ENCODE measurements at regions not wholly inside any gene's neighbourhood (a gene's known extent, or its start where the extent isn't known, plus 50 kb on each side); places are given as distances from the start of the nearest gene placed in this dataset.

DNA sequence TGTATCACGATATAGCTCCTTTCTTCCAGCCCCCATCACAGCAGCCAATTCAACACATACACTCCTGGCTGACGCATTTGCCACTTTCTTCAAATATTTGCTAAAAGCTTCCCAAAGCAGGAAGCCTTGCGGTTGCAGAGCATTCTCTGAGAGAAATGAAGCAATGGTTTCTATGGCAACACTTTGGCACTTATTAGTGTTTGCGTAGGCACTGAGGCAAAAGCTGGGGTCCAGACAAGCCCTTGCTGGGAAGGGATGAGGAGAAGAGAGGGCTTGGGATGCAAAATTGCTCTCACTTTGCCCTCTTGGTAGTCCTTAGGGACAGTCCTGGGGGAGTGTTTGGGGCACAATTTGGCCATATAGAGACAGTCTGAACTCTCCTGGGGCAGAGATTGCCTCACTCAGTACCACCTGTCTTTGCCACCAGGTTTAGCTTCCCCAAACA lies 55.0 kb upstream of the PAK3 start:
- Histone ChIP-seq H3F3A (ENCODE audit: control insufficient read depth, insufficient read depth) (no peaks in the 10 kb centered on the region), H3K27ac (ENCODE audit: low read depth, low read length) (no peak overlapping the region), H3K9me3 (ENCODE audit: control insufficient read depth, insufficient read depth, low read length) (no peaks in the 10 kb centered on the region), H3K36me3 (ENCODE audit: control insufficient read depth, low read length) (no peaks in the 10 kb centered on the region), H4K20me1 (ENCODE audit: control insufficient read depth, insufficient read depth, low read depth, low read length) (no peaks in the 10 kb centered on the region), H3K9me2 (replicated peaks; ENCODE audit: control insufficient read depth, low read length) (no peaks in the 10 kb centered on the region), H3K4me2 (ENCODE audit: low read length) (no peak overlapping the region), H3K4me1 (ENCODE audit: control insufficient read depth, low read length) (no peaks in the 10 kb centered on the region), H3K27me3 (ENCODE audit: control insufficient read depth, low read length) (no peaks in the 10 kb centered on the region), H3K79me2 (ENCODE audit: control insufficient read depth, low read length) (no peaks in the 10 kb centered on the region), H3K4me3 (ENCODE audit: low read length) (no peak overlapping the region)
- TF ChIP-seq, protein P1, sequence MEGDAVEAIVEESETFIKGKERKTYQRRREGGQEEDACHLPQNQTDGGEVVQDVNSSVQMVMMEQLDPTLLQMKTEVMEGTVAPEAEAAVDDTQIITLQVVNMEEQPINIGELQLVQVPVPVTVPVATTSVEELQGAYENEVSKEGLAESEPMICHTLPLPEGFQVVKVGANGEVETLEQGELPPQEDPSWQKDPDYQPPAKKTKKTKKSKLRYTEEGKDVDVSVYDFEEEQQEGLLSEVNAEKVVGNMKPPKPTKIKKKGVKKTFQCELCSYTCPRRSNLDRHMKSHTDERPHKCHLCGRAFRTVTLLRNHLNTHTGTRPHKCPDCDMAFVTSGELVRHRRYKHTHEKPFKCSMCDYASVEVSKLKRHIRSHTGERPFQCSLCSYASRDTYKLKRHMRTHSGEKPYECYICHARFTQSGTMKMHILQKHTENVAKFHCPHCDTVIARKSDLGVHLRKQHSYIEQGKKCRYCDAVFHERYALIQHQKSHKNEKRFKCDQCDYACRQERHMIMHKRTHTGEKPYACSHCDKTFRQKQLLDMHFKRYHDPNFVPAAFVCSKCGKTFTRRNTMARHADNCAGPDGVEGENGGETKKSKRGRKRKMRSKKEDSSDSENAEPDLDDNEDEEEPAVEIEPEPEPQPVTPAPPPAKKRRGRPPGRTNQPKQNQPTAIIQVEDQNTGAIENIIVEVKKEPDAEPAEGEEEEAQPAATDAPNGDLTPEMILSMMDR (IDR thresholded peaks at IDR 0.05; ENCODE audit: low read depth, low read length, poor library complexity, severe bottlenecking): no peak
- no peak for TF ChIP-seq EZH2phosphoT487 (IDR thresholded peaks at IDR 0.05; ENCODE audit: borderline replicate concordance, low read length)

DNA sequence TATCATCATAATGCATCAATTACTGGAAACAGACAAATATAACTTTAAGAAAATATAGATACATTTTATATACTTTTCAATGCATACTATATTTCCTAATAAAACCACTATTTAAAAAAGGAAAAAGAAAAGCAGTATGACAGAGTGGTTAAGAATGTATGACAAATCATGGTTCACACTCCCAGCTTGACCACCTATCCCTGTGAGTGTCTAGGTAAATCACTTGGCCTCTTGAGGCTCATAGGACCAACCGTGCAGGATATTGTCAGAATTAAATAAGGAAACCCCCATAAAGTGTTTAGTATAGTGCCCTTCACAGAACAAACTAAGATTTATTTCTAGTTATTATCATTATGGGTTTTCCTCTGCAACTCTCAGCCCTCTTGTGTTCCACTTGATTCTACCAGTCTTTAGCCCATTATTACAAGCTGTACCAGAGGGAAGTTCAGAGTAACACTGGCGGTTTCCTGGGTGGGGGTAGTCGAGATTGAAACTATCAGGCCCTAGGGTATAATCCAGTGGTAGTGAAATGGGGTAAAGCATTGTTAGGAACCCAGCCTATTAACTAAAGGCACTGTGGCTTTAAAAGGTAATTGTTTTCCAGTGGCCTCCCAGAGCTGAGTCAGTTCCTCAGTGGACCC lies 55.5 kb upstream of the PAK3 start:
- Histone ChIP-seq H3K27ac (ENCODE audit: low read depth, low read length) (no peak overlapping the region), H4K20me1 (ENCODE audit: control insufficient read depth, insufficient read depth, low read depth, low read length) (no peaks in the 10 kb centered on the region), H3K4me3 (ENCODE audit: low read length) (no peak overlapping the region), H3K79me2 (ENCODE audit: control insufficient read depth, low read length) (no peaks in the 10 kb centered on the region), H3K36me3 (ENCODE audit: control insufficient read depth, low read length) (no peaks in the 10 kb centered on the region), H3F3A (ENCODE audit: control insufficient read depth, insufficient read depth) (no peaks in the 10 kb centered on the region), H3K4me1 (ENCODE audit: control insufficient read depth, low read length) (no peaks in the 10 kb centered on the region), H3K9me3 (ENCODE audit: control insufficient read depth, insufficient read depth, low read length) (no peaks in the 10 kb centered on the region), H3K27me3 (ENCODE audit: control insufficient read depth, low read length) (no peaks in the 10 kb centered on the region), H3K9me2 (replicated peaks; ENCODE audit: control insufficient read depth, low read length) (no peaks in the 10 kb centered on the region), H3K4me2 (ENCODE audit: low read length) (no peak overlapping the region)
- TF ChIP-seq, protein P1 (IDR thresholded peaks at IDR 0.05; ENCODE audit: low read depth, low read length, poor library complexity, severe bottlenecking): no peak
- no peak for TF ChIP-seq EZH2phosphoT487 (IDR thresholded peaks at IDR 0.05; ENCODE audit: borderline replicate concordance, low read length)

DNA sequence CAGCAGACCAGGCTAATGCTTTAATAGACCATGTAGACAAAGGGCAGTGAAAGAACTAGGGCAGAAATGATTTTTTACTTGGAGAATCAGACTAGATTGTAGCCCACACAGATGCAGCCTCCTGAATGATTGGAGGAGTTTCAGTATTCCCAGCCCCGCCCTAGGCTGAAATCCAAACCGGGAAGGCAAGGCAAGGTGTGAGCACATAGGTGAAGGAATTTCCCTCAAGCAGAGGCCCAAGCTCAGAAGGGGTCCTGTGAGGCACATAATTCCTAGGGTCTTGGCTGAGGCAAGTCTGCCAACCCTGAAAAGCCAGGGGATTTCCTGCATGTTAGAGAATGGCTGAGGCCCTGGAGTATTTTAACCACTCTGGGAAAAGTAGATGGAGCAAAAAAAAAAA lies 56.4 kb upstream of the PAK3 start:
- Histone ChIP-seq H3K9me2 (replicated peaks; ENCODE audit: control insufficient read depth, low read length) (no peaks in the 10 kb centered on the region), H3K27ac (ENCODE audit: low read depth, low read length) (no peak overlapping the region), H3K9me3 (ENCODE audit: control insufficient read depth, insufficient read depth, low read length) (no peaks in the 10 kb centered on the region), H3K4me2 (ENCODE audit: low read length) (no peak overlapping the region), H3F3A (ENCODE audit: control insufficient read depth, insufficient read depth) (no peaks in the 10 kb centered on the region), H4K20me1 (ENCODE audit: control insufficient read depth, insufficient read depth, low read depth, low read length) (no peaks in the 10 kb centered on the region), H3K4me1 (ENCODE audit: control insufficient read depth, low read length) (no peaks in the 10 kb centered on the region), H3K79me2 (ENCODE audit: control insufficient read depth, low read length) (no peaks in the 10 kb centered on the region), H3K4me3 (ENCODE audit: low read length) (no peak overlapping the region), H3K27me3 (ENCODE audit: control insufficient read depth, low read length) (no peaks in the 10 kb centered on the region), H3K36me3 (ENCODE audit: control insufficient read depth, low read length) (no peaks in the 10 kb centered on the region)
- no peak for TF ChIP-seq EZH2phosphoT487 (IDR thresholded peaks at IDR 0.05; ENCODE audit: borderline replicate concordance, low read length)
- TF ChIP-seq, protein P1 (IDR thresholded peaks at IDR 0.05; ENCODE audit: low read depth, low read length, poor library complexity, severe bottlenecking): no peak

All from DOHH2 (cell line).